ENCODE measurements at regions not wholly inside any gene's neighbourhood (a gene's known extent, or its start where the extent isn't known, plus 50 kb on each side); places are given as distances from the start of the nearest gene placed in this dataset.
A peak's percentile ranks its signal among the peaks of the same experiment; 100 is the strongest.

DNA sequence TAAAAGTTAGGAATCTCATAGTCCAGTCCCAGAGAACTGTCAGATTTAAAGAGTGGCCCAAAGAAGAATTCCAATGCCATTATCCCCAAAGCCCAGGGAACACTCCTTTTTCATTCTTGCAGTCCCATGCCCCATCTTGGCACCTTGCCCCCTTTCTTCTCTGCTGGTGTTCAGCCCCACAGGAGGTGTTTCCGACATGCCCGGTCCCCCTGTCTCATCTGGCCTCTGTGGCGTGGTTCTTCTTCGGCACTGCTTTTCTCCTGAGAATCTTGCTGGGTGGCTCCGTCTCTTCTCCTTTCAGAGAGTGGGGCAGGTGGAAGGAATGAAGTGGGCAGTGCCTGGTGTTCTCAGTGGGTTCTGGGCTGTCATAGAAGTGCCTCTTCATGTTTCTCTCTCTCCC, 64.7 kb downstream of the VCPKMT start:
- WGBS: 100% methylated on average over 2 of the region's 5 CpGs
- no peak overlapping the region for H3K4ac ChIP-seq (ENCODE audit: low read depth in 1 of 2, low read length in 2 of 2)
- no peak overlapping the region for H4K8ac ChIP-seq (ENCODE audit: low read length)
- H3K23ac ChIP-seq (ENCODE audit: low read length in 2 of 2): no peak overlapping the region
- no peak overlapping the region for H2BK120ac ChIP-seq (ENCODE audit: low read depth, low read length)
- H2BK5ac ChIP-seq (ENCODE audit: low read depth, low read length, poor library complexity, severe bottlenecking): no peak overlapping the region
- H3K9me3 ChIP-seq (ENCODE audit: control insufficient read depth, low read length): no peaks in the 10 kb centered on the region
- no peaks in the 10 kb centered on the region for H3K4me1 ChIP-seq (ENCODE audit: control insufficient read depth, insufficient read depth, low read depth, low read length)
- H2BK15ac ChIP-seq (ENCODE audit: low read depth, poor library complexity, severe bottlenecking): no peak overlapping the region
- H2AFZ ChIP-seq (ENCODE audit: low read depth, low read length): no peak overlapping the region
- no peaks in the 10 kb centered on the region for H3K27me3 ChIP-seq (ENCODE audit: control insufficient read depth in 1 of 2, insufficient read depth in 1 of 2, low read length in 2 of 2)
- no peaks in the 10 kb centered on the region for H3K79me1 ChIP-seq (replicated peaks; ENCODE audit: low read length, poor library complexity, severe bottlenecking)
- H3K4me3 ChIP-seq (ENCODE audit: insufficient read depth in 1 of 2, low read depth in 1 of 2, low read length in 2 of 2): no peak overlapping the region
- DNase-seq: no peak
- H3K4me2 ChIP-seq (ENCODE audit: low read length, poor library complexity, severe bottlenecking): no peak overlapping the region
- no peak overlapping the region for H2BK12ac ChIP-seq (ENCODE audit: low read length in 2 of 2)
- no peak overlapping the region for H3K14ac ChIP-seq (ENCODE audit: low read length in 2 of 2)
- H3K18ac ChIP-seq (ENCODE audit: low read depth in 1 of 2, low read length in 2 of 2): no peak overlapping the region
- H3K27ac ChIP-seq (ENCODE audit: low read length, poor library complexity, severe bottlenecking): no peak overlapping the region
- no peak overlapping the region for H3K9ac ChIP-seq (ENCODE audit: low read length)
- no peak overlapping the region for H2AK5ac ChIP-seq (ENCODE audit: low read length, severe bottlenecking)
- H4K91ac ChIP-seq (ENCODE audit: low read length): no peak overlapping the region
- H3K36me3 ChIP-seq (ENCODE audit: control insufficient read depth in 1 of 2, insufficient read depth in 2 of 2, low read depth in 1 of 2, low read length in 2 of 2): no peaks in the 10 kb centered on the region

DNA sequence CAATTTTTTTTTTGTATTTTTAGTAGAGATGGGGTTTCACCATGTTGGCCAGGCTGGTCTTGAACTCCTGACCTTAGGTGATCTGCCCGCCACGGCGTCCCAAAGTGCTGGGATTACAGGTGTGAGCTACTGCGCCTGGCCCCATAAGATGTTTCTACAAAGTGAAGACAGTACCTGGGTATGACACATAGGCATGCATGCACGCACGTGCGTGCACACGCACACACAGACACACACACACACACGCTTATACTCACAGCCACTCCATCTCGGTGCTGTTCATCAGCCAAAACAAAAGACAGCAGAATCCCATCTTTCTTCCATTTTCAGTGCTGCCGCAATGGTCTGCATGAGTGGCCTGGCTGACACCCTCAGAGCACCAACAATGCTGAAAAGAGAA, 63.9 kb downstream of the VCPKMT start:
- no peak overlapping the region for H2BK120ac ChIP-seq (ENCODE audit: low read depth, low read length)
- DNase-seq: no peak
- H3K79me1 ChIP-seq (replicated peaks; ENCODE audit: low read length, poor library complexity, severe bottlenecking): no peaks in the 10 kb centered on the region
- no peak overlapping the region for H3K4me2 ChIP-seq (ENCODE audit: low read length, poor library complexity, severe bottlenecking)
- no peak overlapping the region for H2BK12ac ChIP-seq (ENCODE audit: low read length in 2 of 2)
- no peak overlapping the region for H3K18ac ChIP-seq (ENCODE audit: low read depth in 1 of 2, low read length in 2 of 2)
- no peak overlapping the region for H4K91ac ChIP-seq (ENCODE audit: low read length)
- H4K8ac ChIP-seq (ENCODE audit: low read length): no peak overlapping the region
- H3K4ac ChIP-seq (ENCODE audit: low read depth in 1 of 2, low read length in 2 of 2): no peak overlapping the region
- no peak overlapping the region for H3K14ac ChIP-seq (ENCODE audit: low read length in 2 of 2)
- H2BK15ac ChIP-seq (ENCODE audit: low read depth, poor library complexity, severe bottlenecking): no peak overlapping the region
- no peak overlapping the region for H3K4me3 ChIP-seq (ENCODE audit: insufficient read depth in 1 of 2, low read depth in 1 of 2, low read length in 2 of 2)
- no peaks in the 10 kb centered on the region for H3K36me3 ChIP-seq (ENCODE audit: control insufficient read depth in 1 of 2, insufficient read depth in 2 of 2, low read depth in 1 of 2, low read length in 2 of 2)
- H3K9ac ChIP-seq (ENCODE audit: low read length): no peak overlapping the region
- no peak overlapping the region for H3K23ac ChIP-seq (ENCODE audit: low read length in 2 of 2)
- H3K27ac ChIP-seq (ENCODE audit: low read length, poor library complexity, severe bottlenecking): no peak overlapping the region
- no peak overlapping the region for H2AK5ac ChIP-seq (ENCODE audit: low read length, severe bottlenecking)
- no peaks in the 10 kb centered on the region for H3K9me3 ChIP-seq (ENCODE audit: control insufficient read depth, low read length)
- WGBS: 97% methylated on average over 11 of the region's 11 CpGs
- no peaks in the 10 kb centered on the region for H3K4me1 ChIP-seq (ENCODE audit: control insufficient read depth, insufficient read depth, low read depth, low read length)
- H3K27me3 ChIP-seq (ENCODE audit: control insufficient read depth in 1 of 2, insufficient read depth in 1 of 2, low read length in 2 of 2): no peaks in the 10 kb centered on the region
- H2BK5ac ChIP-seq (ENCODE audit: low read depth, low read length, poor library complexity, severe bottlenecking): no peak overlapping the region
- no peak overlapping the region for H2AFZ ChIP-seq (ENCODE audit: low read depth, low read length)

DNA sequence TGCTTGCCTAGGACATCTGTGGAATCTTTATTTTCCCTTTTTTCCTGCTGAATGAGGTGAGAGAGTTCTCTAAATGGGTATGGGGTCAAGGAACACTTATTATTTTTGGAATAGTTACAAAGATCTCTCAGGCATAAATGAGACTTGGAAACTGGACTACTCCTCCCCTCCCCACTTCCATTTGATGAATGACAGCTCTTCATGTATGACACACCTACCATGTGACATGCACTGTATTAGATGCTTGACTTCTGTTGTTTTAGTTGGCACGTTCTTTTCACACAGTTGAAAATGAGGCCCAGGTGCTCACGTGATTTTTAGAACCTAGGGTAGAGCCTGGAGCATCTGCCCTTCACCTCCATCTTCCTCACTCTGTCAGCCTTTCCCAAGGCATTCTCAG, 62.4 kb downstream of the VCPKMT start:
- H3K14ac ChIP-seq (ENCODE audit: low read length in 2 of 2): no peak overlapping the region
- no peak for DNase-seq
- no peak overlapping the region for H4K91ac ChIP-seq (ENCODE audit: low read length)
- H3K27me3 ChIP-seq (ENCODE audit: control insufficient read depth in 1 of 2, insufficient read depth in 1 of 2, low read length in 2 of 2): no peaks in the 10 kb centered on the region
- H4K8ac ChIP-seq (ENCODE audit: low read length): no peak overlapping the region
- H3K18ac ChIP-seq (ENCODE audit: low read depth in 1 of 2, low read length in 2 of 2): no peak overlapping the region
- H2BK5ac ChIP-seq (ENCODE audit: low read depth, low read length, poor library complexity, severe bottlenecking): no peak overlapping the region
- no peak overlapping the region for H3K4ac ChIP-seq (ENCODE audit: low read depth in 1 of 2, low read length in 2 of 2)
- 92% methylated on average over 2 of the region's 2 CpGs for WGBS
- H2BK12ac ChIP-seq (ENCODE audit: low read length in 2 of 2): no peak overlapping the region
- H2BK15ac ChIP-seq (ENCODE audit: low read depth, poor library complexity, severe bottlenecking): no peak overlapping the region
- H3K23ac ChIP-seq (ENCODE audit: low read length in 2 of 2): no peak overlapping the region
- no peak overlapping the region for H3K9ac ChIP-seq (ENCODE audit: low read length)
- no peak overlapping the region for H3K27ac ChIP-seq (ENCODE audit: low read length, poor library complexity, severe bottlenecking)
- H3K79me1 ChIP-seq (replicated peaks; ENCODE audit: low read length, poor library complexity, severe bottlenecking): no peaks in the 10 kb centered on the region
- H2BK120ac ChIP-seq (ENCODE audit: low read depth, low read length): no peak overlapping the region
- H3K4me1 ChIP-seq (ENCODE audit: control insufficient read depth, insufficient read depth, low read depth, low read length): no peaks in the 10 kb centered on the region
- H3K36me3 ChIP-seq (ENCODE audit: control insufficient read depth in 1 of 2, insufficient read depth in 2 of 2, low read depth in 1 of 2, low read length in 2 of 2): no peaks in the 10 kb centered on the region
- no peak overlapping the region for H2AFZ ChIP-seq (ENCODE audit: low read depth, low read length)
- H3K4me3 ChIP-seq (ENCODE audit: insufficient read depth in 1 of 2, low read depth in 1 of 2, low read length in 2 of 2): no peak overlapping the region
- no peaks in the 10 kb centered on the region for H3K9me3 ChIP-seq (ENCODE audit: control insufficient read depth, low read length)
- no peak overlapping the region for H2AK5ac ChIP-seq (ENCODE audit: low read length, severe bottlenecking)
- no peak overlapping the region for H3K4me2 ChIP-seq (ENCODE audit: low read length, poor library complexity, severe bottlenecking)

DNA sequence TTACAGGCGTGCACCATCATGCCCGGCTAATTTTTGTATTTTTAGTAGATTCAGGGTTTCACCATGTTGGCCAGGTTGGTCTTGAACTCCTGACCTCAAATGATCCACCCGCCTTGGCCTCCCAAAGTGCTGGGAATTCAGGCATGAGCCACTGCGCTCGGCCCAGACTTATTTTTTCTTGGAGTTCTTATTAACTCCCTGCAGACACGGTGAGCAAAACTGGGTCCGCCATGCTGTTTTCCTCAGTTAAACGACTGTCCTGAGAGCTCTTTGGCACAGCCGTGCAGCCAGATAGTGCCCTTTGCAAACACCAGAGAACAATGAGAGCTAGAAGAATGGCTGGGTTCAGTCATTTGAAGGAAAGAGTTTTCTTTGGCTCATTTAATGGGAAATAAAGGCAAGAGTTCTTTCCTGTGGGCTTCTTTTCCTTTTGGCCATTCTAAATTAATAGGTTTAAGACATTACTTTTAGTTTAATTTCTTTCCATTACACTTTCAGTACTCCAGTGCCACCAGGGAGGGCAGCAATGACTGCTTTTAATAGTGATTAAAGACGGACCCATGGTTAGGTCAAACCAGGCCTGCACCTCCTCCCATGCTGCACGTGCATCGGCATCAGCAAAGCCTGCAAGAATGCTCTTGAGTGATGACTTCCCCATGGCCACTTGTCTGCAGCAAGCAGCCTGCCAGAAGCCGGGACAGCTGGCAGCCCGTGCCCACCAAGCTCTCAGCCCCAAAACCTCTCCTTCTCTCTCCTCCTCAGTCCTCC, 60.7 kb downstream of the VCPKMT start:
- Histone ChIP-seq H3K23ac (ENCODE audit: low read length in 2 of 2) (no peak overlapping the region), H3K14ac (ENCODE audit: low read length in 2 of 2) (no peak overlapping the region), H3K4me3 (ENCODE audit: insufficient read depth in 1 of 2, low read depth in 1 of 2, low read length in 2 of 2) (no peak overlapping the region), H2BK15ac (ENCODE audit: low read depth, poor library complexity, severe bottlenecking) (no peak overlapping the region), H3K79me1 (replicated peaks; ENCODE audit: low read length, poor library complexity, severe bottlenecking) (no peaks in the 10 kb centered on the region), H3K4me2 (ENCODE audit: low read length, poor library complexity, severe bottlenecking) (no peak overlapping the region), H3K18ac (ENCODE audit: low read depth in 1 of 2, low read length in 2 of 2) (peak overlapping the region in 1 of 2 experiments; percentile 14), H3K27me3 (ENCODE audit: control insufficient read depth in 1 of 2, insufficient read depth in 1 of 2, low read length in 2 of 2) (no peaks in the 10 kb centered on the region), H2BK5ac (ENCODE audit: low read depth, low read length, poor library complexity, severe bottlenecking) (no peak overlapping the region), H3K36me3 (ENCODE audit: control insufficient read depth in 1 of 2, insufficient read depth in 2 of 2, low read depth in 1 of 2, low read length in 2 of 2) (no peaks in the 10 kb centered on the region), H3K9ac (ENCODE audit: low read length) (no peak overlapping the region), H2AK5ac (ENCODE audit: low read length, severe bottlenecking) (no peak overlapping the region), H3K27ac (ENCODE audit: low read length, poor library complexity, severe bottlenecking) (no peak overlapping the region), H4K91ac (ENCODE audit: low read length) (no peak overlapping the region), H3K9me3 (ENCODE audit: control insufficient read depth, low read length) (no peaks in the 10 kb centered on the region), H2BK12ac (ENCODE audit: low read length in 2 of 2) (no peak overlapping the region), H3K4ac (ENCODE audit: low read depth in 1 of 2, low read length in 2 of 2) (no peak overlapping the region), H2AFZ (ENCODE audit: low read depth, low read length) (no peak overlapping the region), H4K8ac (ENCODE audit: low read length) (no peak overlapping the region), H3K4me1 (ENCODE audit: control insufficient read depth, insufficient read depth, low read depth, low read length) (peaks cover 10% of the 10 kb centered on the region), H2BK120ac (ENCODE audit: low read depth, low read length) (no peak overlapping the region)
- 87% methylated on average over 14 of the region's 14 CpGs for WGBS
- no peak for DNase-seq

Data from mesenchymal stem cell (in vitro differentiated cells and primary cell).